ENCODE measurements at regions not wholly inside any gene's neighbourhood (a gene's known extent, or its start where the extent isn't known, plus 50 kb on each side); places are given as distances from the start of the nearest gene placed in this dataset.

DNA sequence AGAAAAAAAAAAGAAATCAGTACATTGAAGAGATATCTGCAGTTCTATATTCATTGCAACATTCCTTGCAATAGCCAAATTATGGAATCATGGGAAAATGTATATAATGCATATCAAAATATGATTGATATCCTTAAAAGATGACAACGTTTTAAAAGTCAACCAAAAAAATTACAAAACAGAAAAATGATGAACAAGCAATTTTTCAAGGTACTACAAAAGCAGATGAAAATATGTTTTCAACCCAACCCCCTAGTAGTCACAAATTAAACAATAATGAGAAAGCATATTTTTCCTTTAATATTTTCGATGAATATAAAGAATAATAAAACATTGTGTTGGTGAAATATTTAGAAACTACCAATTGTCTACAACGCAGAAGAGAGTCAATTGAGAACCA is 497.6 kb downstream of the MEI4 start:
- TF ChIP-seq POLR2A (IDR thresholded peaks at IDR 0.05), result no peak
- TF ChIP-seq, protein P1, sequence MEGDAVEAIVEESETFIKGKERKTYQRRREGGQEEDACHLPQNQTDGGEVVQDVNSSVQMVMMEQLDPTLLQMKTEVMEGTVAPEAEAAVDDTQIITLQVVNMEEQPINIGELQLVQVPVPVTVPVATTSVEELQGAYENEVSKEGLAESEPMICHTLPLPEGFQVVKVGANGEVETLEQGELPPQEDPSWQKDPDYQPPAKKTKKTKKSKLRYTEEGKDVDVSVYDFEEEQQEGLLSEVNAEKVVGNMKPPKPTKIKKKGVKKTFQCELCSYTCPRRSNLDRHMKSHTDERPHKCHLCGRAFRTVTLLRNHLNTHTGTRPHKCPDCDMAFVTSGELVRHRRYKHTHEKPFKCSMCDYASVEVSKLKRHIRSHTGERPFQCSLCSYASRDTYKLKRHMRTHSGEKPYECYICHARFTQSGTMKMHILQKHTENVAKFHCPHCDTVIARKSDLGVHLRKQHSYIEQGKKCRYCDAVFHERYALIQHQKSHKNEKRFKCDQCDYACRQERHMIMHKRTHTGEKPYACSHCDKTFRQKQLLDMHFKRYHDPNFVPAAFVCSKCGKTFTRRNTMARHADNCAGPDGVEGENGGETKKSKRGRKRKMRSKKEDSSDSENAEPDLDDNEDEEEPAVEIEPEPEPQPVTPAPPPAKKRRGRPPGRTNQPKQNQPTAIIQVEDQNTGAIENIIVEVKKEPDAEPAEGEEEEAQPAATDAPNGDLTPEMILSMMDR (IDR thresholded peaks at IDR 0.05), result no peak
